PC-9 (cell line): ENCODE measurements at regions not wholly inside any gene's neighbourhood (a gene's known extent, or its start where the extent isn't known, plus 50 kb on each side); places are given as distances from the start of the nearest gene placed in this dataset.
"Not testable (repeated sequence)": the region's sequence is repeated elsewhere in the genome, so short reads cannot be mapped to it uniquely, and the experiment has no call there.

ENCODE experiments used
- BruUV-seq: library from RNA; stranded (reverse); fragments of 400-500 nt; replicated peaks from 2 replicates; lab custom pipeline; 2021; lab: Mats Ljungman, UMichigan
- CTCF ChIA-PET: fragments of 300-600 bp; sonication (Branson Sonifier 250); formaldehyde crosslinking; loops from one replicate; lab custom pipeline; 2022; ENCODE audit warnings: antibody characterized with exemption; lab: Charles Lee
- POLR2A ChIA-PET: fragments of 300-600 bp; sonication (Branson Sonifier 250); formaldehyde crosslinking; loops from one replicate; lab custom pipeline; 2022; ENCODE audit warnings: antibody characterized with exemption; ENCODE audit not compliant: unreplicated experiment; lab: Charles Lee
- DNase-seq, 2 experiments: peaks; one replicate each; pipeline versions ENCODE4 v3.0.0 to v3.0.0-alpha.2; 2015 to 2022; ENCODE audit warnings: mixed read lengths in 1 of 2
- H2AFZ ChIP-seq: fragments of 200-600 bp; sonication (generic); 2 replicates; pipeline ENCODE4 v1.8.1; 2017; ENCODE audit warnings: antibody characterized with exemption
- H3F3A ChIP-seq: fragments of 200-600 bp; sonication (generic); 2 replicates; pipeline ENCODE4 v1.8.1; 2017; ENCODE audit warnings: antibody characterized with exemption, mild to moderate bottlenecking, low read depth; ENCODE audit not compliant: insufficient read depth
- H3K27ac ChIP-seq: fragments of 200-600 bp; sonication (generic); 2 replicates; pipeline ENCODE4 v1.6.1; 2016; ENCODE audit warnings: mixed run types
- H3K27me3 ChIP-seq: fragments of 200-600 bp; sonication (generic); 2 replicates; pipeline ENCODE4 v1.6.1; 2016; ENCODE audit warnings: low read depth, mixed run types; ENCODE audit not compliant: insufficient read depth
- H3K36me3 ChIP-seq: fragments of 200-600 bp; sonication (generic); 2 replicates; pipeline ENCODE4 v1.6.1; 2016; ENCODE audit warnings: low read depth, mixed run types
- H3K4me1 ChIP-seq: fragments of 200-600 bp; sonication (generic); replicated peaks from 2 replicates; pipeline ENCODE4 v1.6.1; 2016; ENCODE audit warnings: mixed run types; ENCODE audit not compliant: insufficient read depth
- H3K4me2 ChIP-seq: fragments of 200-600 bp; sonication (generic); 2 replicates; pipeline ENCODE4 v1.6.1; 2017; ENCODE audit warnings: mixed run types
- H3K4me3 ChIP-seq: fragments of 200-600 bp; sonication (generic); 2 replicates; pipeline ENCODE4 v1.6.1; 2016; ENCODE audit warnings: mixed run types
- H3K79me2 ChIP-seq: fragments of 200-600 bp; sonication (generic); 2 replicates; pipeline ENCODE4 v1.6.1; 2017; ENCODE audit warnings: low read depth, mixed run types
- H3K9me2 ChIP-seq: fragments of 200-600 bp; sonication (generic); 2 replicates; pipeline ENCODE4 v1.8.1; 2017; ENCODE audit warnings: mild to moderate bottlenecking; ENCODE audit not compliant: insufficient read depth
- H3K9me3 ChIP-seq: fragments of 200-600 bp; sonication (generic); 2 replicates; pipeline ENCODE4 v1.8.1; 2016; ENCODE audit warnings: low read depth; ENCODE audit not compliant: insufficient read depth
- H4K20me1 ChIP-seq: fragments of 200-600 bp; sonication (generic); 2 replicates; pipeline ENCODE4 v1.8.1; 2017; ENCODE audit not compliant: insufficient read depth
- CTCF ChIP-seq: fragments of 200-600 bp; sonication (generic); conservative IDR thresholded peaks from 2 replicates; pipeline ENCODE4 v1.6.1; 2017; ENCODE audit warnings: mixed run types, antibody characterized with exemption, mild to moderate bottlenecking, moderate library complexity
- EZH2 ChIP-seq: fragments of 200-600 bp; sonication (generic); IDR thresholded peaks from 2 replicates; pipeline ENCODE4 v1.8.0; 2017; ENCODE audit warnings: antibody characterized with exemption, low read depth
- intact Hi-C: fragments of 100-400 bp; cut with micrococcal nuclease; formaldehyde crosslinking; loops from one replicate; pipeline ENCODE4 v1.10.0; 2022; ENCODE audit not compliant: unreplicated experiment

- no peaks in the 10 kb centered on the region for H3F3A ChIP-seq
- no peaks in the 10 kb centered on the region for H3K27me3 ChIP-seq
- CTCF ChIA-PET = no interaction called here
- BruUV-seq = no TSS peak
- intact Hi-C loops = no loop called here
- no peaks in the 10 kb centered on the region for H3K79me2 ChIP-seq
- H3K9me3 ChIP-seq = no peaks in the 10 kb centered on the region; the same call in 1 of the 2 replicates
- no peaks in the 10 kb centered on the region for H3K9me2 ChIP-seq
- no peaks in the 10 kb centered on the region for H4K20me1 ChIP-seq
- H3K4me1 ChIP-seq = no peaks in the 10 kb centered on the region
- no peak overlapping the region for H3K4me3 ChIP-seq
- no peaks in the 10 kb centered on the region for H3K36me3 ChIP-seq
- no peak overlapping the region for H3K4me2 ChIP-seq
- no peak for DNase-seq
- POLR2A ChIA-PET = no interaction called here
- TF ChIP-seq CTCF (no peak), EZH2 (no peak)
- H2AFZ ChIP-seq = no peak overlapping the region
- no peak overlapping the region for H3K27ac ChIP-seq
These were observed 160.0 kb upstream of the SPRY1 start for GRCh38 chr4:123236606-123237005.

- H3K9me3 ChIP-seq, H3K79me2 ChIP-seq, intact Hi-C loops: not testable (repeated sequence)
These were observed 156.3 kb upstream of the SPRY1 start for GRCh38 chr4:123240286-123240685.

DNA sequence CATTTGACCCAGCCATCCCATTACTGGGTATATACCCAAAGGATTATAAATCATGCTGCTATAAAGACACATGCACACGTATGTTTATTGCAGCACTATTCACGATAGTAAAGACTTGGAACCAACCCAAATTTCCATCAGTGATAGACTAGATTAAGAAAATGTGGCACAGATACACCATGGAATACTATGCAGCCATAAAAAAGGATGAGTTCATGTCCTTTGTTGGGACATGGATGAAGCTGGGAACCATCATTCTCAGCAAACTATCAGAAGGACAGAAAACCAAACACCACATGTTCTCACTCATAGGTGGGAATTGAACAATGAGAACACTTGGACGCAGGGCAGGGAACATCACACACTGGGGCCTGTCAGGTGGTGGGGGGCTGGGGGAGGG lies 153.4 kb upstream of the SPRY1 start:
- H3K4me2 ChIP-seq, H3K27me3 ChIP-seq, H3K4me1 ChIP-seq, H4K20me1 ChIP-seq, H3K36me3 ChIP-seq, H3K9me2 ChIP-seq, H3K27ac ChIP-seq, CTCF ChIA-PET, H3K79me2 ChIP-seq, BruUV-seq, H2AFZ ChIP-seq, DNase-seq, intact Hi-C loops, POLR2A ChIA-PET, H3K4me3 ChIP-seq, H3F3A ChIP-seq, H3K9me3 ChIP-seq: not testable (repeated sequence)

More at GRCh38 chr4:123240286-123240685, 156.3 kb upstream of the SPRY1 start:
- H3K4me3 ChIP-seq, H4K20me1 ChIP-seq, POLR2A ChIA-PET, H3K9me2 ChIP-seq, H3F3A ChIP-seq, BruUV-seq, H3K36me3 ChIP-seq, H3K4me1 ChIP-seq, H2AFZ ChIP-seq, H3K27me3 ChIP-seq, CTCF ChIA-PET, H3K27ac ChIP-seq, DNase-seq, H3K4me2 ChIP-seq: not testable (repeated sequence)

GRCh38 chr4:123244137-123244536 lies 152.5 kb upstream of the SPRY1 start:
- H2AFZ ChIP-seq = no peak overlapping the region
- TF ChIP-seq CTCF = no peak
- no peak for TF ChIP-seq EZH2
- no peak overlapping the region for H3K4me2 ChIP-seq
- no TSS peak for BruUV-seq
- ChIA-PET POLR2A (no interaction called here), CTCF (no interaction called here)
- H4K20me1 ChIP-seq = no peaks in the 10 kb centered on the region
- no peaks in the 10 kb centered on the region; the same call in 1 of the 2 replicates for H3K9me3 ChIP-seq
- H3K79me2 ChIP-seq = no peaks in the 10 kb centered on the region
- DNase-seq = no peak
- H3K4me3 ChIP-seq = no peak overlapping the region
- H3K36me3 ChIP-seq = no peaks in the 10 kb centered on the region
- no peak overlapping the region for H3K27ac ChIP-seq
- H3F3A ChIP-seq = no peaks in the 10 kb centered on the region
- intact Hi-C loops = no loop called here
- no peaks in the 10 kb centered on the region for H3K27me3 ChIP-seq
- H3K9me2 ChIP-seq = no peaks in the 10 kb centered on the region
- H3K4me1 ChIP-seq = no peaks in the 10 kb centered on the region
